NCI-H510A (cell line): ENCODE measurements at regions not wholly inside any gene's neighbourhood (a gene's known extent, or its start where the extent isn't known, plus 50 kb on each side); places are given as distances from the start of the nearest gene placed in this dataset.
"Not testable (repeated sequence)": the region's sequence is repeated elsewhere in the genome, so short reads cannot be mapped to it uniquely, and the experiment has no call there.

Experiments
- DNase-seq: peaks from one replicate; lab custom pipeline; 2025; lab: John Stamatoyannopoulos, UW

- no peak for DNase-seq
Observed at GRCh38 chr11:87767615-87768014, 407.6 kb downstream of the RAB38 start.

- not testable (repeated sequence) for DNase-seq
Observed at GRCh38 chr11:87764075-87764474, 411.2 kb downstream of the RAB38 start.

- DNase-seq, result no peak
Observed at GRCh38 chr11:87754685-87755084, 420.6 kb downstream of the RAB38 start.

DNA sequence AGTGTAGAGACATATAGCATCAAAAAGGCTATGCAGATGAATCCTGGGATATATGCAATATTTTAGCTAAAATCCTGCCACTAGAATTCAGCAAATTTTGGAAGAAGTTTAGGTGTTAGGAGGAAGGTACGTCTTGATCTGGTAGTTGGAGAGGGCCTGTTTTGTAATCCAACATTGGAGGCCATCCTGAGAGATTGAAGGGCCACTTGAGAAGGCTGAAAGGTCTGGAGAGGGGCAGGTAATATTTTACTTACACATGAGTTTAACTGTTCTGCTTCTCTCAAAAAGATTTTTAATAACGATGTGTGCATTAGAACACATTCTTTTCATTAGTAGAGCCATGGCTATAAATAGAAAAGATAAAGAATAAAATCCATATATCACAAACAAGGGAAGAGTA lies 422.1 kb downstream of the RAB38 start:
- no peak for DNase-seq

DNA sequence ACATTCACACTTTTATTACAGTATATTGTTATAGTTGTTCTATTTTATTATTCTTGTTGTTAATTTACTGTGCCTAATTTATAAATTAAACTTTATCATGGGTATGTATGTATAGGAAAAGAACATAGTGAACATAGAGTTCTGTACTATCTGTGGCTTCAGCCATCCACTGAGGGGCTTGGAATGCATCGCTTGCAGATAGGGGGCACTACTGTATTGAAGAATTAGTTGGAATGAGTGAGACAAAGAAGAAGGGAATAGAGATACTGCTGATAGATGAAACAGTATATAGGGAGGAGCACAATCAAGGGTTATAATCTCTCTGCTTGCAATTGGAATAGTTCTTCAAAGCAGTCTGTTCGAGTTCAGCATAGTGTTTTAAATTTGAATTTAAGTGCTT lies 432.2 kb downstream of the RAB38 start:
- DNase-seq, result no peak

GRCh38 chr11:87740968-87741367 lies 434.3 kb downstream of the RAB38 start:
- no peak for DNase-seq

GRCh38 chr11:87740451-87740850 lies 434.8 kb downstream of the RAB38 start:
- DNase-seq, result no peak

GRCh38 chr11:87739766-87740165 lies 435.5 kb downstream of the RAB38 start:
- DNase-seq, result no peak

DNA sequence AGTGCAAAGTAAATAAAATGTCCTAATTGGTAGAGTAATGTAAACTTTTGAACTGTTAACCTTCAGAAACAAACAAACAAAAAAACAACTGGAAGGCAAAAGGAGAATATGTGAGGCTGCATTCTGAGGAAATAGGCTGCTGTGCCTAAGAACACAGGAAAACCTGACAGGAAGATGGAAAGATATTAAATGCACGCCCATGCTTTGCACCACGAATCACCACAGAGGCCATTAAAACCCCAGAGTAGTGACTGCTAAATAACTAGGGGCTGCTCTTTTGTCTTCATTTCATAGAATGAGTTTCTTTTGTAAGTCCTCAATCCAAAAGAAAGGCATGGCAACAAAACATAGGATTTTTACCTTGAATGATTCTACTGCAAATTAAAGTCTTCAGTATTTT lies 436.0 kb downstream of the RAB38 start:
- no peak for DNase-seq

DNA sequence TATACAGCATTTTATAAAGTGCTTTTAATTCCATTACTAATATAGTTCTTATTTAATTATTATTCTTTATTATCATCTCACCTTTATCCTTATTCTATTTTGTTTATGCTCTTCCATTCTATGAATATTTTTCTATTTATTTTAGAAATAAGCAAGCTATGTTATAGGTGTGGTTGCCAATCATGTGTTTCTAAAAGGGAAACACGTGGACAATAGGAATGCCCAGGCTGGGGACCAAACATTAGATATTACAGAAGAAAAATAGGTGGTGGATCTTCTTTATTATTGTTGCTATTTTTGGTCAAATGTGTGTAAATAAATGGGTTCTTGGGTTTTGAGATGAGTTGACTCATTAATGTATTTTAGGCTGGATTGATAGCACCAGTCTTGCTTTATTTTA lies 438.3 kb downstream of the RAB38 start:
- DNase-seq, result no peak

DNA sequence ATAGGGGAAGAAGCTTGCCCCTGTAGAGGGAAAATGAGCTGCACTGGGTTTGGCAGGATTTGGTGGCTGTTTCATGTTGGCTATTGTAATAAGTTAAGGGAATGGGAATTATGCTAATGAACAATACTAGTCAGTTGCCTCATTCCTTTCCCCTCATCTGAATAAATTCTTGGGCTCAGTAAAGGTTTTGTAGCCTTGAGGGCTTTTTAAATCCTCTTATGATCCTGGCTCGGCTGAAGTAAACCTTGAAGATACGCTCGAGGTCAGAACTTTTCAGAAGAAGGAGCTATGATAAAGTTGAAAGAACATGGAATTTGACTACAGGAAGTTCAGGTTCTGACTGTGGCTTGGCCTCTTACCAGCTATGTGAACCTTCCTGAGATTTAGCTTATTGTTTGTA lies 448.7 kb downstream of the RAB38 start:
- DNase-seq, result no peak

GRCh38 chr11:87724358-87724757 lies 450.9 kb downstream of the RAB38 start:
- no peak for DNase-seq

DNA sequence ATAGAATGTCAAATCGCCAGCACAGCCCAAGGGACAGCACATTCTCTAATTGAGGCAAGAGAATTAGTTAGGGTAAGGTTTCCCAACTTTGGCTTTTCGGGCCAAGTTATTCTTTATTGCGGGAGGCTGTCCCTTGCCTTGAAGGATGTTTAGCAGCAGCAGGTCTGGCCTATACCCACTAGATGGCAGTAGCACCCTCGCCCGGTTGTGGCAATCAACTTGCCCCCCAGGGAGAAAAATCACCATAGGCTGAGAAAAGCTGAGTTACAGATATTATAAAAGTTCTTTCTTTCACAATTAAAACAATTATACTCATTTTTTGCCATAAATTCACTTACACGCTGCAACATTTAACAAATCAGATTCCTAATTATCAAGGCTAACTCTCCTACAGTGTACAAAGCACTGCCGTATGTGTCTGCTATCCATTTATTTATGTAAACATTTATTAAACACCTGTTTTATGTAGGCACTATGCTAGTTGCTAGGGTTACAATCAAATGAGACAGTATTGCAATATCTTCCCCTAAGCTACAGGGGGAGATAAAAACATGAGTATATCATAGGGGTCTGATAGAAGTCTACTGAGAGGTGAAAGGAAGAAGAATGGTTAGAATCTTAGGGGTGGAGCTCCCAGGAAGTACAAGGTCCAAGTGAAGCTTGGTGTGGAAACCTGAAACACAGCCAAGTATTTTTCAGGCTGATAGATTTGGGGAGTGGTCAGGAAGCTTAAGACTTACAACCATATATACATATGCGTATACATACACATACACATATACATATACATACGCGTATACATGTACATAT lies 452.3 kb downstream of the RAB38 start:
- no peak for DNase-seq

- DNase-seq, result no peak
Observed at GRCh38 chr11:87719326-87720073, 455.7 kb downstream of the RAB38 start.

DNA sequence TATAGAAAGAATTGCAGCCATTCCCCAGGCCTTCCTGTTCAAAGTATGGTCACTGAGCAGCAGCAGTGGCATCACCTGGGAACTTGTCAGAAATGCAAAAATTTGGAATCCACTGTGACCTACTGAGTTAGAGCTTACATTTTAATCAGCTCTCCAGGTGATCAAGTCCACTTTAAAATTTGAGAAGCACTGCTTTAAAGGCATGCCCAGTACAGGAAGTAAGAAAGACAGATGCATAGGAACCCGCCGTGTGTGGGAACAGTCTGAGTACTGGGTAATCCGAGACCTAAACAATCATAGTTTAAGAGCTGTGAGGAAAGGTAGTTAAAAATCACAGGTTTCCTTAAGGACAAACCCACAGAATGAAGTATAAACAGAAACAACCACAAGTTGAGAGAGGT lies 462.4 kb downstream of the RAB38 start:
- no peak for DNase-seq

DNA sequence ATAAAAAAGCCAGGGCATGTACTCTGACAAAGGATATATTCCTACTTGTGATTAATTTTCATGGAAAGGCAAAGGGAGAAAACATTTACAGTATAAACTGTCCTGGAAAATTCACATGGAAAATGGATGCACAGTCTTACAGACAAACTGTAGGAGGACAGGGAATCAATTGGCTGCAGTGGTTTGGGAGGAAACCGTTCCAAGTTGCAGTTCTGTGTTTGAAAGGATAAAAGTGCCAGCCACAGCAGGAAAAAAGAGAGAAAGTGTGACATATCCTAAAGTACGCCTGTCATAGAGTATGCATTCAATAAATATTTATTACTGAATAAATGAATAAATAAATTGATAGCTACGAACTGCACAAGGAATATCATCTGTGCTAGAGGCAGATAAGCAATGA lies 462.9 kb downstream of the RAB38 start:
- no peak for DNase-seq

DNA sequence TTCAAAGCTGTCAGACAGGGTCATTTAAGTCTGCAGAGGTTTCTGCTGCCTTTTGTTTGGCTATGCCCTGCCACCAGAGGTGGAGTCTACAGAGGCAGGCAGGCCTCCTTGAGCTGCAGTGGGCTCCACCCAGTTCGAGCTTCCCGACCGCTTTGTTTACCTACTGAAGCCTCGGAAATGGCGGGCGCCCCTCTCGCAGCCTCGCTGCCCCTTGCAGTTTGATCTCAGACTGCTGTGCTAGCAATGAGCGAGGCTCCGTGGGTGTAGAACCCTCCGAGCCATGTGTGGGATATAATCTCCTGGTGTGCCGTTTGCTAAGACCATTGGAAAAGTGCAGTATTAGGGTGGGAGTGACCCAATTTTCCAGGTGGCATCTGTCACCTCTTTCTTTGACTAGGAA lies 471.7 kb downstream of the RAB38 start:
- DNase-seq, result not testable (repeated sequence)

GRCh38 chr11:87675993-87676392 lies 499.2 kb downstream of the RAB38 start:
- no peak for DNase-seq

DNA sequence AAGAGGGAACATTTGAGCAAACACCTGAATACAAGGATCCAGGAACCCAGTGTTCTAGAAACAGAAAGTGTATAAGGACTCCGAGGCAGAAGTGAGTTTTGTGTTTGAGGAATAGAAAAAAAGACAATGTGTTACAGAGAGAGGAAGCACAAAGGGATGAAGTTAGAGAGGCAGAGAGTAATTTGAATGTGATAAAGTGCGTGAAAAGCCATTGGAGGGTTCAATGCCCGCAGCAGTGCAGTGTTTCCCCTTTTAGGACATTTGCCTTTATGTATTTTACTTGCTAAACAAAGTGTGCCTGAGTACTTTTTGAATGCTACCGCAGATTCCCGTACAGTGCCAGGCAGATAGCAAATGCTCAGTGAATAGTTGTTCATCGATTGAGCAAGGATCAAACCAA lies 508.5 kb downstream of the RAB38 start:
- no peak for DNase-seq

GRCh38 chr11:87662287-87662686 lies 513.0 kb downstream of the RAB38 start:
- no peak for DNase-seq

GRCh38 chr11:87660926-87661660 lies 514.1 kb downstream of the RAB38 start:
- DNase-seq, result no peak

- no peak for DNase-seq
Observed at GRCh38 chr11:87659807-87660206, 515.4 kb downstream of the RAB38 start.

GRCh38 chr11:87645626-87646025 lies 529.6 kb downstream of the RAB38 start:
- no peak for DNase-seq
